GM10248 (cell line): ENCODE measurements at regions not wholly inside any gene's neighbourhood (a gene's known extent, or its start where the extent isn't known, plus 50 kb on each side); places are given as distances from the start of the nearest gene placed in this dataset.

Source experiments
- CTCF ChIA-PET: fragments of 300-600 bp; sonication (Branson Sonifier 250); formaldehyde crosslinking; extraction: SDS; loops from one replicate; lab custom pipeline; 2021; ENCODE audit warnings: antibody characterized with exemption; lab: Yijun Ruan, JAX
- POLR2A ChIA-PET: fragments of 350-650 bp; sonication (Branson Sonifier 250); formaldehyde crosslinking; extraction: SDS; loops from one replicate; lab custom pipeline; 2020; ENCODE audit warnings: antibody characterized with exemption; lab: Yijun Ruan, JAX
- DNase-seq: peaks from one replicate; pipeline ENCODE4 v3.0.0; 2012; ENCODE audit errors: extremely low spot score
- TF ChIP-seq, protein P1 (sequence below): IDR thresholded peaks from 2 replicates; pipeline ENCODE4 v1.5.1; 2012; ENCODE audit warnings: mild to moderate bottlenecking, low read depth; ENCODE audit errors: extremely low read depth, missing control alignments, control extremely low read depth

DNA sequence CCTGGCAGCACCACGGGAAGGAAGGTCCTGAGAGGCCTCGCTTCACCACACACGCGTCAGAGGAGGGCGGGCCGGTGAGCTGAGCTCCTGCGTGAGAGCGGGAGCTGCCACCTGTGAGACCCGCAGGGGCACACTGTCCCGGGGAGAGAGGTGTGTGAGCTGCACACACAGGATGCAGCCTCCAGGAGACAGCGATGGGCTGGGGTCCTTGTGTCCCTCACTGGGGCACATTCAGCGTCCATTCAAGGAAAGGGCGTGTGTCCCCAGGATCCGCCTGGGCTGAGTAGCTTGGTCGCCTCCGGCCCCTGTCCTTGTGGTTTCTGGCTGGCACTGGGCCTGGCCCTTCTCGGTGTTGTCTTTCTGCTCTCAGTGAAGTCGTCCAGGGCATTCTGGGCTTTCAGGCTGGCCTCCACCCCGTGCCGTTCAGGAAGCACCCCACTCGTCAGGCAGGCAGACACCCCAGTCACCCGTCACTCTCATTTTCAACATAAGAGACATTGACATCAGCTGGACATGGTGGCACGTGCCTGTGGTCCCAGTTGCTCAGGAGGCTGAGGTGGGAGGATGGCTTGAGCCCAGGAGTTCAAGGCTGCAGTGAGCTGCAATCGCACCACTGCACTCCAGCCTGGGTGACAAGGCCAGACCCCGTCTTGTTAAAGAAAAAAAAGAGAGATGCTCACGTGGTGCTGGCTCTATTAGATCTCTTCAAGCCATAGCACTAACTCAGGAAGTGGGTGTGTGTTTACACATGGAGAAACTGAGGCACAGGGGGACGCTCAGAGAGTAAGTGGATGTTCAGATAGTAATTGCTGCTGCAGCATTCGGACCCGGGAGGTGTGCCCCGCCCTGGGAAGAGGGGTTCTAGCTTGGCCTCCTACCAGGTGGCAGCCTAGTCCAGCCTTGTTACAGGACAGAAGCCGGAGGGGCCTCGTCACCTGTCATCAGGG, 1081.6 kb downstream of the BRD1 start:
- POLR2A ChIA-PET, result no interaction called here
- DNase-seq, result no peak
- CTCF ChIA-PET, result no interaction called here
- TF ChIP-seq, protein P1, sequence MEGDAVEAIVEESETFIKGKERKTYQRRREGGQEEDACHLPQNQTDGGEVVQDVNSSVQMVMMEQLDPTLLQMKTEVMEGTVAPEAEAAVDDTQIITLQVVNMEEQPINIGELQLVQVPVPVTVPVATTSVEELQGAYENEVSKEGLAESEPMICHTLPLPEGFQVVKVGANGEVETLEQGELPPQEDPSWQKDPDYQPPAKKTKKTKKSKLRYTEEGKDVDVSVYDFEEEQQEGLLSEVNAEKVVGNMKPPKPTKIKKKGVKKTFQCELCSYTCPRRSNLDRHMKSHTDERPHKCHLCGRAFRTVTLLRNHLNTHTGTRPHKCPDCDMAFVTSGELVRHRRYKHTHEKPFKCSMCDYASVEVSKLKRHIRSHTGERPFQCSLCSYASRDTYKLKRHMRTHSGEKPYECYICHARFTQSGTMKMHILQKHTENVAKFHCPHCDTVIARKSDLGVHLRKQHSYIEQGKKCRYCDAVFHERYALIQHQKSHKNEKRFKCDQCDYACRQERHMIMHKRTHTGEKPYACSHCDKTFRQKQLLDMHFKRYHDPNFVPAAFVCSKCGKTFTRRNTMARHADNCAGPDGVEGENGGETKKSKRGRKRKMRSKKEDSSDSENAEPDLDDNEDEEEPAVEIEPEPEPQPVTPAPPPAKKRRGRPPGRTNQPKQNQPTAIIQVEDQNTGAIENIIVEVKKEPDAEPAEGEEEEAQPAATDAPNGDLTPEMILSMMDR, result no peak

DNA sequence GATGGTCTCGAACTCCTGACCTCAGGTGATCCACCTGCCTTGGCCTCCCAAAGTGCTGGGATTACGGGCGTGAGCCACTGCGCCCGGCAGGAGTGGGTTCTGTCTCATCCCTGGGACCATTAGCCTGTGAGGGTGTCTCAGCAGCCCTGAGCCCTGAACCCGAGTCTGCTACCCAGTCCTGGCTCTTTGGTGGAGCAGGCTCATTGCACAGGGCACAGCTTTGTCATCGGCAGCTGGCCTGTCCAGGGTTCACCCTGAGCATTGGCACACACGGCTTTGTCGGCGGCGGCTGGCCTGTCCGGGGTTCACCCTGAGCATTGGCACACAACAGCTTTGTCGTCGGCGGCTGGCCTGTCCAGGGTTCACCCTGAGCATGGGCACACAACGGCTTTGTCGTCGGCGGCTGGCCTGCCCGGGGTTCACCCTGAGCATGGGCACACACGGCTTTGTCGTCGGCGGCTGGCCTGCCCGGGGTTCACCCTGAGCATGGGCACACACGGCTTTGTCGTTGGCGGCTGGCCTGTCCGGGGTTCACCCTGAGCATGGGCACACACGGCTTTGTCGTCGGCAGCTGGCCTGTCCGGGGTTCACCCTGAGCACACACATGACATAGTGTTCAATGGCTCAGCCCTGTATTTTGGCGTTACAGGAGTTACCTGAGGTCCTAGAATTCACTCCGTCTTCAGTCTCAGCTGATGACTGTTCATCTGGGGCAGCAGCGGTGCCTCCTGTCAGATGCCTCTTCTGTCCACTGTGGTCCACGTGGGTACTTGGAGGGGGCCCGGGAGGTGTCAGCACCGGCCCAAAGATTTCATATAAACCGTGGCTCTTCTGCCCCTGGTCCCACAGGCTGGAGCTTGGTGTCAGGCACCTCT, 1082.5 kb downstream of the BRD1 start:
- no peak for DNase-seq
- TF ChIP-seq, protein P1, result no peak
- CTCF ChIA-PET, result no interaction called here
- POLR2A ChIA-PET, result no interaction called here

DNA sequence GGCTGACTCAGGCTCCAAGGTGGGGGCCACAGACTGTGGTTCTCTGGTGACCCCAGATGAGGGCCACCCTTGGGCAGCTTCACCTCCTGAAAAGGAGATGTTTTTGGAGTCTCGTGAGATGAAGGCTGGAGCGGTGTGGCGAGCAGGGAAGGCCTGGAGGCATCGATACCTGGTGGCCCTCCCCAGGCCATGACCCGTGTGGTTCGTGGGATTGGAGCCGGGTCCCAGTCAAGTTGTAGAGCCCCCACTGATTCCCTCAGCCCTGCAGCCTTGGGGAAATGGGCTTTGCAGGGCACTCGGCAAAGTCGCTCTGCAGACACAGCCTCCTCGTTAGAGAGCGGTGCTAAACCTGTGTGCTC, 1083.4 kb downstream of the BRD1 start:
- ChIA-PET POLR2A (no interaction called here), CTCF (no interaction called here)
- TF ChIP-seq, protein P1, result no peak
- DNase-seq, result no peak

DNA sequence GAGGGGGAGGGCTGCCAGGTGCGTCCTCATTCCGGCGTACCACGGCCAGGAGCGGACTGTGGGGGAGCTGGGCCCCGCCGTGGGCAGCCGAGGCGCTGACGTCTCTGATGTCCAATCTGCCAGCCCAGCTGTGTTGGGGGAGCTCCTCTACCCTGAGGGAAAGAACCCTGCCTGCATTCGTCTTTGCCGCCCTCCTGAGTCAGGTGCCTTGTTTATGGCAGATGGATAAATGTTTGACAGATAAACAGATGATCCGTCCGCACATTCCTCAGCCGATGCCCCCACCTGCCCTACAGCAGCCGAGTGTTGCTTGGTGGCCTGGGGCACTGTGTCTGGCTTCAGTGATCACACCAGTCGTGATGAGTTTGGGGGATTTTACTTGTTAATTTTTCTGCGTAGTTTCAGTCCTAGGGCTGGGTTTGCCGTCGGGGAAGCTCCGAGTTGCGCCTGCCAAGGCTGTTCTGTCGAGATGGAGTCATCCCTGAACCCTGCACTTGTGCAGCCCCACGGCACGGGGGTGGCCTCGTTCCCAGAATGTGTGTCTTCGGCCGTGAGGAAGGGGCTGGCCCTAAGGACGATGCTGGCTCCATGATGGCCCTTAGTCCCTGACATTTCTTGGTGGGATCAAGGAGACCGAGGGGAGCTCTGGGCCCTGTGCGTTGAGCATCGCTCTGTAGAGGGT, 1083.9 kb downstream of the BRD1 start:
- TF ChIP-seq, protein P1, result no peak

DNA sequence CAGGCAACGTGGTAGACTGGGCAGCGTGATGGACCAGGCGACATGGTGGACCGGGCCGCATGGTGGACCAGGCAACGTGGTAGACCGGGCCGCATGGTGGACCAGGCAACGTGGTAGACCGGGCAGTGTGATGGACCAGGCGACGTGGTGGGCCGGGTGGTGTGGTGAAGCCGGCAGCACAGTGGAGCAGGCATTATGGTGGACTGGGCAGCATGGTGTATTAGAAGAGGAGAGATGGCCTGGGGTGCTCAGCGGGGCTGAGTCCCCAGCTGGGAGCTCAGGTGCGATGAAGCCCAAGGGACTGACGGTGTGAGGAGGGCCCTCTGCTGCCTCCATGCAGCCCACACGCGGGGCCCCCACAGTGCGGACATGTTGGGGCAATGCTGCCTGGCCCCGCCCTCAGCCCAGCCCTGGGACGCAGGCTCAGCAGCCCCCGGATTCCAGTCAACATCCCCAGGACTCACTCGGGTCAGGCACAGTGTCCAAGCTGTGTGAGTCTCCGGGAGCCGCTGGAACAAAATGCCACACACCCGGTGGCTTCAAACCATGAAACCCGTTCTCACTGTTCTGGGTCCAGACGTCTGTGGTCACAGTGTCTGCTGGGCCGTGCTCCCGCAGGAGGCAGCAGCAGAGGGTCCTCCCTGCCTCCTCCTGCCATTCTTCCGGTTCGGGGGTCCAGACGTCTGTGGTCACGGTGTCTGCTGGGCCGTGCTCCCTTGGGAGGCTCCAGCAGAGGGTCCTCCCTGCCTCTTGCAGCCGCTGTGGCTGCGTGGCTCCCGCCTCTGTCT, 1084.9 kb downstream of the BRD1 start:
- CTCF ChIA-PET, result no interaction called here
- POLR2A ChIA-PET, result no interaction called here
- DNase-seq, result no peak
- TF ChIP-seq, protein P1, result no peak

More for the DNA sequence above, 1083.9 kb downstream of the BRD1 start:
- POLR2A ChIA-PET, result no interaction called here
- CTCF ChIA-PET, result no interaction called here
- DNase-seq, result no peak
